ENCODE measurements at regions not wholly inside any gene's neighbourhood (a gene's known extent, or its start where the extent isn't known, plus 50 kb on each side); places are given as distances from the start of the nearest gene placed in this dataset.
A peak's percentile ranks its signal among the peaks of the same experiment; 100 is the strongest.

GRCh38 chr11:112412383-112412782, 151.7 kb upstream of the PLET1 start:
- POLR2A ChIA-PET (ENCODE audit: partially characterized antibody), result no interaction called here

GRCh38 chr11:112417339-112417738, 156.7 kb upstream of the PLET1 start:
- Histone ChIP-seq H3K4me1 (ENCODE audit: insufficient read depth, low read length) (no peaks in the 10 kb centered on the region), H3K4me3 (ENCODE audit: low read length in 2 of 2) (no peak overlapping the region), H3K36me3 (ENCODE audit: insufficient read depth, low read length) (no peaks in the 10 kb centered on the region), H3K27me3 (ENCODE audit: insufficient read depth, low read length) (no peaks in the 10 kb centered on the region), H3K9me3 (ENCODE audit: control insufficient read depth in 1 of 2, low read length in 2 of 2) (no peaks in the 10 kb centered on the region), H3K27ac (ENCODE audit: low read depth, low read length) (no peak overlapping the region)
- Mint-ChIP-seq H3K4me1 (peaks cover 0 to 12% (median 8%) of the 10 kb centered on the region in 4 donors), H3K9me3 (peaks cover 0 to 22% (median 8%) of the 10 kb centered on the region in 8 donors), H3K27me3 (peaks cover 4% of the 10 kb centered on the region in 2 donors), H3K27ac (peak overlapping the region in 2 of 7 donors; percentile 19 to 30), H3K36me3 (peaks cover 2 to 11% of the 10 kb centered on the region in 2 donors), H3K4me3 (peak overlapping the region in 6 of 8 donors; percentile 36 to 72 (median 56))
- ChIA-PET CTCF (ENCODE audit: partially characterized antibody) (no interaction called here), POLR2A (ENCODE audit: partially characterized antibody) (no interaction called here)
- DNase-seq, result no peak
- intact Hi-C loops (cut with micrococcal nuclease), result no loop called here

More at GRCh38 chr11:112412383-112412782, 151.7 kb upstream of the PLET1 start:
- no peak for DNase-seq
- Histone ChIP-seq H3K4me3 (ENCODE audit: low read length in 2 of 2) (no peak overlapping the region), H3K27ac (ENCODE audit: low read depth, low read length) (no peak overlapping the region), H3K27me3 (ENCODE audit: insufficient read depth, low read length) (no peaks in the 10 kb centered on the region), H3K9me3 (ENCODE audit: control insufficient read depth in 1 of 2, low read length in 2 of 2) (no peaks in the 10 kb centered on the region), H3K4me1 (ENCODE audit: insufficient read depth, low read length) (no peaks in the 10 kb centered on the region), H3K36me3 (ENCODE audit: insufficient read depth, low read length) (no peaks in the 10 kb centered on the region)
- CTCF ChIA-PET (ENCODE audit: partially characterized antibody), result no interaction called here
- no peak overlapping the region for H3K4me3 Mint-ChIP-seq
- H3K27me3 Mint-ChIP-seq, result peaks cover 2 to 6% of the 10 kb centered on the region in 2 donors
- peaks cover 0 to 32% (median 15%) of the 10 kb centered on the region in 8 donors for H3K9me3 Mint-ChIP-seq
- H3K4me1 Mint-ChIP-seq, result peaks cover 3 to 9% (median 6%) of the 10 kb centered on the region in 4 donors
- intact Hi-C loops (cut with micrococcal nuclease), result no loop called here
- peaks cover 2 to 20% of the 10 kb centered on the region in 2 donors for H3K36me3 Mint-ChIP-seq
- no peak overlapping the region for H3K27ac Mint-ChIP-seq

GRCh38 chr11:112418438-112418837, 157.8 kb upstream of the PLET1 start:
- Histone ChIP-seq H3K4me3 (ENCODE audit: low read length in 2 of 2) (no peak overlapping the region), H3K4me1 (ENCODE audit: insufficient read depth, low read length) (no peaks in the 10 kb centered on the region), H3K27me3 (ENCODE audit: insufficient read depth, low read length) (no peaks in the 10 kb centered on the region), H3K27ac (ENCODE audit: low read depth, low read length) (no peak overlapping the region), H3K9me3 (ENCODE audit: control insufficient read depth in 1 of 2, low read length in 2 of 2) (no peaks in the 10 kb centered on the region), H3K36me3 (ENCODE audit: insufficient read depth, low read length) (no peaks in the 10 kb centered on the region)
- peaks cover 0 to 16% (median 6%) of the 10 kb centered on the region in 8 donors for H3K9me3 Mint-ChIP-seq
- ChIA-PET CTCF (ENCODE audit: partially characterized antibody) (no interaction called here), POLR2A (ENCODE audit: partially characterized antibody) (no interaction called here)
- H3K27ac Mint-ChIP-seq, result no peak overlapping the region
- intact Hi-C loops (cut with micrococcal nuclease), result no loop called here
- H3K36me3 Mint-ChIP-seq, result peaks cover 0 to 7% of the 10 kb centered on the region in 2 donors
- peaks cover 0 to 12% (median 8%) of the 10 kb centered on the region in 4 donors for H3K4me1 Mint-ChIP-seq
- no peak overlapping the region for H3K4me3 Mint-ChIP-seq
- DNase-seq, result no peak
- H3K27me3 Mint-ChIP-seq, result peaks cover 4% of the 10 kb centered on the region in 2 donors

GRCh38 chr11:112421879-112422278, 161.2 kb upstream of the PLET1 start:
- peaks cover 0 to 10% (median 4%) of the 10 kb centered on the region in 4 donors for H3K4me1 Mint-ChIP-seq
- no peak for DNase-seq
- H3K4me3 ChIP-seq (ENCODE audit: low read length in 2 of 2), result no peak overlapping the region
- intact Hi-C loops (cut with micrococcal nuclease), result no loop called here
- no peaks in the 10 kb centered on the region for H3K36me3 Mint-ChIP-seq
- no peak overlapping the region for H3K27ac Mint-ChIP-seq
- POLR2A ChIA-PET (ENCODE audit: partially characterized antibody), result no interaction called here
- CTCF ChIA-PET (ENCODE audit: partially characterized antibody), result interaction anchor here (1.1 kb wide), 1 partner anchor 32 kb away, joined by 3 read pairs; no protein-coding TSS in a partner anchor
- no peaks in the 10 kb centered on the region for H3K4me1 ChIP-seq (ENCODE audit: insufficient read depth, low read length)
- peaks cover 1 to 6% of the 10 kb centered on the region in 2 donors for H3K27me3 Mint-ChIP-seq
- H3K4me3 Mint-ChIP-seq, result no peak overlapping the region
- peaks cover 0 to 5% (median 0%) of the 10 kb centered on the region in 8 donors for H3K9me3 Mint-ChIP-seq
- H3K27ac ChIP-seq (ENCODE audit: low read depth, low read length), result no peak overlapping the region
- no peaks in the 10 kb centered on the region for H3K27me3 ChIP-seq (ENCODE audit: insufficient read depth, low read length)
- no peaks in the 10 kb centered on the region for H3K9me3 ChIP-seq (ENCODE audit: control insufficient read depth in 1 of 2, low read length in 2 of 2)
- H3K36me3 ChIP-seq (ENCODE audit: insufficient read depth, low read length), result no peaks in the 10 kb centered on the region

- CTCF ChIA-PET (ENCODE audit: partially characterized antibody), result no interaction called here
- H3K27ac Mint-ChIP-seq, result no peak overlapping the region
- POLR2A ChIA-PET (ENCODE audit: partially characterized antibody), result no interaction called here
- no peaks in the 10 kb centered on the region for H3K4me1 Mint-ChIP-seq
- H3K36me3 Mint-ChIP-seq, result no peaks in the 10 kb centered on the region
- DNase-seq, result no peak
- Histone ChIP-seq H3K9me3 (ENCODE audit: control insufficient read depth in 1 of 2, low read length in 2 of 2) (no peaks in the 10 kb centered on the region), H3K36me3 (ENCODE audit: insufficient read depth, low read length) (no peaks in the 10 kb centered on the region), H3K4me3 (ENCODE audit: low read length in 2 of 2) (no peak overlapping the region), H3K27me3 (ENCODE audit: insufficient read depth, low read length) (no peaks in the 10 kb centered on the region), H3K4me1 (ENCODE audit: insufficient read depth, low read length) (no peaks in the 10 kb centered on the region), H3K27ac (ENCODE audit: low read depth, low read length) (no peak overlapping the region)
- H3K27me3 Mint-ChIP-seq, result peaks cover 0 to 6% of the 10 kb centered on the region in 2 donors
- intact Hi-C loops (cut with micrococcal nuclease), result no loop called here
- H3K4me3 Mint-ChIP-seq, result no peak overlapping the region
- H3K9me3 Mint-ChIP-seq, result peaks cover 0 to 23% (median 6%) of the 10 kb centered on the region in 8 donors
Observed at GRCh38 chr11:112425121-112425520, 164.5 kb upstream of the PLET1 start.

- Histone ChIP-seq H3K4me3 (ENCODE audit: low read length in 2 of 2) (no peak overlapping the region), H3K36me3 (ENCODE audit: insufficient read depth, low read length) (no peaks in the 10 kb centered on the region), H3K27me3 (ENCODE audit: insufficient read depth, low read length) (no peaks in the 10 kb centered on the region), H3K4me1 (ENCODE audit: insufficient read depth, low read length) (no peaks in the 10 kb centered on the region), H3K27ac (ENCODE audit: low read depth, low read length) (no peak overlapping the region), H3K9me3 (ENCODE audit: control insufficient read depth in 1 of 2, low read length in 2 of 2) (no peaks in the 10 kb centered on the region)
- intact Hi-C loops (cut with micrococcal nuclease), result no loop called here
- no peak overlapping the region for H3K27ac Mint-ChIP-seq
- H3K36me3 Mint-ChIP-seq, result peaks cover 0 to 8% of the 10 kb centered on the region in 2 donors
- H3K4me1 Mint-ChIP-seq, result no peaks in the 10 kb centered on the region
- ChIA-PET POLR2A (ENCODE audit: partially characterized antibody) (no interaction called here), CTCF (ENCODE audit: partially characterized antibody) (no interaction called here)
- H3K4me3 Mint-ChIP-seq, result no peak overlapping the region
- no peak for DNase-seq
- H3K9me3 Mint-ChIP-seq, result peaks cover 0 to 48% (median 38%) of the 10 kb centered on the region in 8 donors
- H3K27me3 Mint-ChIP-seq, result peaks cover 3 to 14% of the 10 kb centered on the region in 2 donors
Observed at GRCh38 chr11:112437096-112437495, 176.4 kb upstream of the PLET1 start.

- H3K4me1 Mint-ChIP-seq, result no peaks in the 10 kb centered on the region
- intact Hi-C loops (cut with micrococcal nuclease), result no loop called here
- no peak overlapping the region for H3K27ac Mint-ChIP-seq
- CTCF ChIA-PET (ENCODE audit: partially characterized antibody), result interaction anchor here (1.5 kb wide), 1 partner anchor 159 kb away, joined by 3 read pairs; no protein-coding TSS in a partner anchor
- peaks cover 0 to 58% (median 43%) of the 10 kb centered on the region in 8 donors for H3K9me3 Mint-ChIP-seq
- no peak for DNase-seq
- H3K27me3 ChIP-seq (ENCODE audit: insufficient read depth, low read length), result no peaks in the 10 kb centered on the region
- H3K27ac ChIP-seq (ENCODE audit: low read depth, low read length), result no peak overlapping the region
- H3K27me3 Mint-ChIP-seq, result peaks cover 3 to 5% of the 10 kb centered on the region in 2 donors
- H3K4me3 ChIP-seq (ENCODE audit: low read length in 2 of 2), result no peak overlapping the region
- no peaks in the 10 kb centered on the region for H3K36me3 ChIP-seq (ENCODE audit: insufficient read depth, low read length)
- POLR2A ChIA-PET (ENCODE audit: partially characterized antibody), result no interaction called here
- H3K36me3 Mint-ChIP-seq, result peaks cover 0 to 5% of the 10 kb centered on the region in 2 donors
- no peaks in the 10 kb centered on the region for H3K9me3 ChIP-seq (ENCODE audit: control insufficient read depth in 1 of 2, low read length in 2 of 2)
- no peaks in the 10 kb centered on the region for H3K4me1 ChIP-seq (ENCODE audit: insufficient read depth, low read length)
- no peak overlapping the region for H3K4me3 Mint-ChIP-seq
Observed at GRCh38 chr11:112439614-112440013, 179.0 kb upstream of the PLET1 start.
